HUES48 (cell line): ENCODE measurements at regions not wholly inside any gene's neighbourhood (a gene's known extent, or its start where the extent isn't known, plus 50 kb on each side); places are given as distances from the start of the nearest gene placed in this dataset.

Experiments
- H3K27ac ChIP-seq: one replicate; pipeline ENCODE4 v1.7.0; 2013; ENCODE audit warnings: low read depth, low read length, inconsistent platforms
- H3K27me3 ChIP-seq: 2 replicates; pipeline ENCODE4 v1.6.1; 2013; ENCODE audit warnings: mild to moderate bottlenecking, low read length; ENCODE audit not compliant: control insufficient read depth, insufficient read depth
- H3K36me3 ChIP-seq: 2 replicates; pipeline ENCODE4 v1.6.1; 2013; ENCODE audit warnings: low read length; ENCODE audit not compliant: control insufficient read depth, insufficient read depth
- H3K4me1 ChIP-seq: 2 replicates; pipeline ENCODE4 v1.6.1; 2013; ENCODE audit warnings: mild to moderate bottlenecking, low read length; ENCODE audit not compliant: control insufficient read depth, insufficient read depth
- H3K4me3 ChIP-seq: 2 replicates; pipeline ENCODE4 v1.5.1; 2013; ENCODE audit warnings: mild to moderate bottlenecking, low read depth, low read length
- H3K9ac ChIP-seq: 2 replicates; pipeline ENCODE4 v1.6.1; 2013; ENCODE audit warnings: mild to moderate bottlenecking, low read depth, low read length, moderate library complexity
- H3K9me3 ChIP-seq: 2 replicates; pipeline ENCODE4 v1.6.1; 2013; ENCODE audit warnings: low read length; ENCODE audit not compliant: control insufficient read depth, insufficient read depth

GRCh38 chr20:22312744-22313346 is 271.5 kb downstream of the FOXA2 start:
- no peaks in the 10 kb centered on the region for H3K9me3 ChIP-seq
- no peak overlapping the region for H3K4me3 ChIP-seq
- peaks cover 2% of the 10 kb centered on the region; the same call in 1 of the 2 replicates for H3K4me1 ChIP-seq
- no peaks in the 10 kb centered on the region for H3K36me3 ChIP-seq
- H3K9ac ChIP-seq: no peak overlapping the region
- no peaks in the 10 kb centered on the region for H3K27me3 ChIP-seq
- H3K27ac ChIP-seq: no peak overlapping the region

- peaks cover 2% of the 10 kb centered on the region; the same call in 1 of the 2 replicates for H3K4me1 ChIP-seq
- peaks cover 5% of the 10 kb centered on the region; the same call in 1 of the 2 replicates for H3K27me3 ChIP-seq
- no peak overlapping the region for H3K4me3 ChIP-seq
- no peak overlapping the region for H3K27ac ChIP-seq
- no peaks in the 10 kb centered on the region for H3K9me3 ChIP-seq
- no peaks in the 10 kb centered on the region for H3K36me3 ChIP-seq
- H3K9ac ChIP-seq: no peak overlapping the region
Measured at GRCh38 chr20:22308934-22309333, 275.4 kb downstream of the FOXA2 start.

- no peaks in the 10 kb centered on the region for H3K9me3 ChIP-seq
- no peaks in the 10 kb centered on the region for H3K4me1 ChIP-seq
- H3K27ac ChIP-seq: no peak overlapping the region
- H3K27me3 ChIP-seq: peaks cover 7% of the 10 kb centered on the region; the same call in 1 of the 2 replicates
- H3K36me3 ChIP-seq: no peaks in the 10 kb centered on the region
- no peak overlapping the region for H3K4me3 ChIP-seq
- H3K9ac ChIP-seq: no peak overlapping the region
Measured at GRCh38 chr20:22307409-22307808, 277.0 kb downstream of the FOXA2 start.

GRCh38 chr20:22305381-22305780 is 279.0 kb downstream of the FOXA2 start:
- Histone ChIP-seq H3K4me3 (no peak overlapping the region), H3K27ac (no peak overlapping the region), H3K4me1 (no peaks in the 10 kb centered on the region), H3K36me3 (no peaks in the 10 kb centered on the region), H3K9me3 (no peaks in the 10 kb centered on the region), H3K9ac (no peak overlapping the region), H3K27me3 (peaks cover 7% of the 10 kb centered on the region; the same call in 1 of the 2 replicates)

- Histone ChIP-seq H3K9me3 (no peaks in the 10 kb centered on the region), H3K4me1 (no peaks in the 10 kb centered on the region), H3K4me3 (no peak overlapping the region), H3K9ac (no peak overlapping the region), H3K27me3 (peaks cover 7% of the 10 kb centered on the region; the same call in 1 of the 2 replicates), H3K36me3 (no peaks in the 10 kb centered on the region), H3K27ac (no peak overlapping the region)
Measured at GRCh38 chr20:22303523-22303922, 280.8 kb downstream of the FOXA2 start.

- no peaks in the 10 kb centered on the region for H3K4me1 ChIP-seq
Measured at GRCh38 chr20:22302039-22302438, 282.3 kb downstream of the FOXA2 start.

GRCh38 chr20:22293886-22294285 is 290.5 kb downstream of the FOXA2 start:
- Histone ChIP-seq H3K4me1 (no peaks in the 10 kb centered on the region), H3K27ac (no peak overlapping the region), H3K36me3 (no peaks in the 10 kb centered on the region), H3K4me3 (no peak overlapping the region), H3K9ac (no peak overlapping the region), H3K27me3 (no peaks in the 10 kb centered on the region), H3K9me3 (no peaks in the 10 kb centered on the region; the same call in 1 of the 2 replicates)

More at GRCh38 chr20:22302039-22302438, 282.3 kb downstream of the FOXA2 start:
- no peak overlapping the region for H3K27ac ChIP-seq
- H3K4me3 ChIP-seq: no peak overlapping the region
- no peaks in the 10 kb centered on the region for H3K36me3 ChIP-seq
- no peaks in the 10 kb centered on the region for H3K9me3 ChIP-seq
- H3K9ac ChIP-seq: no peak overlapping the region
- H3K27me3 ChIP-seq: peaks cover 7% of the 10 kb centered on the region; the same call in 1 of the 2 replicates

- H3K27me3 ChIP-seq: no peaks in the 10 kb centered on the region
- H3K27ac ChIP-seq: no peak overlapping the region
- no peaks in the 10 kb centered on the region for H3K4me1 ChIP-seq
- H3K36me3 ChIP-seq: no peaks in the 10 kb centered on the region
- no peak overlapping the region for H3K9ac ChIP-seq
- no peak overlapping the region for H3K4me3 ChIP-seq
- no peaks in the 10 kb centered on the region; the same call in 1 of the 2 replicates for H3K9me3 ChIP-seq
Measured at GRCh38 chr20:22289442-22289841, 294.9 kb downstream of the FOXA2 start.

GRCh38 chr20:22288957-22289356 is 295.4 kb downstream of the FOXA2 start:
- no peaks in the 10 kb centered on the region for H3K36me3 ChIP-seq
- H3K9ac ChIP-seq: no peak overlapping the region
- H3K9me3 ChIP-seq: no peaks in the 10 kb centered on the region; the same call in 1 of the 2 replicates
- no peak overlapping the region for H3K4me3 ChIP-seq
- H3K27ac ChIP-seq: no peak overlapping the region
- H3K4me1 ChIP-seq: no peaks in the 10 kb centered on the region
- no peaks in the 10 kb centered on the region for H3K27me3 ChIP-seq

GRCh38 chr20:22288156-22288555 is 296.2 kb downstream of the FOXA2 start:
- Histone ChIP-seq H3K4me1 (no peaks in the 10 kb centered on the region), H3K9me3 (no peaks in the 10 kb centered on the region), H3K9ac (no peak overlapping the region), H3K36me3 (no peaks in the 10 kb centered on the region), H3K27me3 (no peaks in the 10 kb centered on the region), H3K27ac (no peak overlapping the region), H3K4me3 (no peak overlapping the region)

GRCh38 chr20:22285555-22285954 is 298.8 kb downstream of the FOXA2 start:
- H3K9ac ChIP-seq: no peak overlapping the region
- no peak overlapping the region for H3K27ac ChIP-seq
- no peak overlapping the region for H3K4me3 ChIP-seq
- no peaks in the 10 kb centered on the region for H3K4me1 ChIP-seq
- H3K27me3 ChIP-seq: no peaks in the 10 kb centered on the region
- no peaks in the 10 kb centered on the region for H3K36me3 ChIP-seq
- H3K9me3 ChIP-seq: no peaks in the 10 kb centered on the region
